Osteoblast (primary cell): ENCODE measurements at regions not wholly inside any gene's neighbourhood (a gene's known extent, or its start where the extent isn't known, plus 50 kb on each side); places are given as distances from the start of the nearest gene placed in this dataset.

Experiments used
- DNase-seq: peaks from one replicate; pipeline ENCODE4 v3.0.0; 2011; ENCODE audit warnings: low spot score, mixed read lengths; ENCODE audit not compliant: insufficient read length; ENCODE audit errors: missing footprints
- H2AFZ ChIP-seq: 2 replicates; pipeline ENCODE4 v1.6.0; 2011; ENCODE audit warnings: mild to moderate bottlenecking, low read length
- H3K27ac ChIP-seq: 2 replicates; pipeline ENCODE4 v1.5.1; 2011; ENCODE audit warnings: mild to moderate bottlenecking, low read depth, low read length, moderate library complexity
- H3K27me3 ChIP-seq: 2 replicates; pipeline ENCODE4 v1.6.0; 2012; ENCODE audit warnings: mild to moderate bottlenecking, control low read depth, inconsistent platforms, low read length, moderate library complexity; ENCODE audit not compliant: insufficient read depth
- H3K36me3 ChIP-seq: 2 replicates; pipeline ENCODE4 v1.5.1; 2011; ENCODE audit warnings: mild to moderate bottlenecking, low read length, control low read depth, moderate library complexity; ENCODE audit not compliant: insufficient read depth
- H3K4me1 ChIP-seq: 2 replicates; pipeline ENCODE4 v1.5.1; 2011; ENCODE audit warnings: mild to moderate bottlenecking, low read length, control low read depth, moderate library complexity; ENCODE audit not compliant: insufficient read depth
- H3K4me2 ChIP-seq: 2 replicates; pipeline ENCODE4 v1.6.0; 2011; ENCODE audit warnings: mild to moderate bottlenecking, low read length; ENCODE audit not compliant: insufficient read depth
- H3K4me3 ChIP-seq: fragments of 200-600 bp; sonication (generic); 3 replicates; pipeline ENCODE4 v1.5.1; 2012; ENCODE audit warnings: mild to moderate bottlenecking, low read length, inconsistent platforms; ENCODE audit not compliant: insufficient read depth
- H3K79me2 ChIP-seq: 2 replicates; pipeline ENCODE4 v1.6.0; 2012; ENCODE audit warnings: mild to moderate bottlenecking, low read length, control low read depth, inconsistent platforms; ENCODE audit not compliant: insufficient read depth
- H3K9me3 ChIP-seq: 2 replicates; pipeline ENCODE4 v1.5.1; 2011; ENCODE audit warnings: low read depth, low read length, control low read depth
- H4K20me1 ChIP-seq: 2 replicates; pipeline ENCODE4 v1.6.0; 2012; ENCODE audit warnings: mild to moderate bottlenecking, low read length, control low read depth; ENCODE audit not compliant: insufficient read depth
- CTCF ChIP-seq: IDR thresholded peaks from 2 replicates; pipeline ENCODE4 v1.5.1; 2011; ENCODE audit warnings: mild to moderate bottlenecking, low read depth, low read length, moderate library complexity; ENCODE audit errors: extremely low read depth

GRCh38 chr10:43930243-43930642, 281.6 kb upstream of the ZNF32 start:
- TF ChIP-seq CTCF: no peak
- H3K27me3 ChIP-seq: no peaks in the 10 kb centered on the region
- H3K27ac ChIP-seq: peak overlapping the region; percentile 87
- H3K4me2 ChIP-seq: no peak overlapping the region
- H3K4me3 ChIP-seq: no peak overlapping the region
- no peaks in the 10 kb centered on the region for H3K36me3 ChIP-seq
- no peaks in the 10 kb centered on the region for H4K20me1 ChIP-seq
- DNase-seq: no peak
- H3K9me3 ChIP-seq: peaks cover 2% of the 10 kb centered on the region
- peaks cover 23% of the 10 kb centered on the region for H3K4me1 ChIP-seq
- H2AFZ ChIP-seq: no peak overlapping the region
- no peaks in the 10 kb centered on the region for H3K79me2 ChIP-seq

- H3K9me3 ChIP-seq: no peaks in the 10 kb centered on the region
- H3K4me3 ChIP-seq: no peak overlapping the region
- no peak for TF ChIP-seq CTCF
- no peak overlapping the region for H3K4me2 ChIP-seq
- no peaks in the 10 kb centered on the region for H4K20me1 ChIP-seq
- H3K27me3 ChIP-seq: no peaks in the 10 kb centered on the region
- H3K4me1 ChIP-seq: peaks cover 23% of the 10 kb centered on the region
- no peaks in the 10 kb centered on the region for H3K79me2 ChIP-seq
- H2AFZ ChIP-seq: no peak overlapping the region
- no peak overlapping the region for H3K27ac ChIP-seq
- H3K36me3 ChIP-seq: no peaks in the 10 kb centered on the region
- DNase-seq: no peak
Observed at GRCh38 chr10:43929122-43929521, 280.4 kb upstream of the ZNF32 start.

GRCh38 chr10:43928425-43928968, 279.8 kb upstream of the ZNF32 start:
- Histone ChIP-seq H3K4me1 (peaks cover 23% of the 10 kb centered on the region), H3K27ac (no peak overlapping the region), H2AFZ (no peak overlapping the region), H3K4me2 (no peak overlapping the region), H4K20me1 (no peaks in the 10 kb centered on the region), H3K79me2 (no peaks in the 10 kb centered on the region), H3K27me3 (no peaks in the 10 kb centered on the region), H3K36me3 (no peaks in the 10 kb centered on the region), H3K9me3 (no peaks in the 10 kb centered on the region), H3K4me3 (no peak overlapping the region)
- no peak for DNase-seq
- no peak for TF ChIP-seq CTCF

- Histone ChIP-seq H3K4me2 (no peak overlapping the region), H4K20me1 (no peaks in the 10 kb centered on the region), H2AFZ (no peak overlapping the region), H3K9me3 (no peaks in the 10 kb centered on the region), H3K27ac (no peak overlapping the region), H3K79me2 (no peaks in the 10 kb centered on the region), H3K4me3 (no peak overlapping the region), H3K36me3 (no peaks in the 10 kb centered on the region), H3K27me3 (no peaks in the 10 kb centered on the region), H3K4me1 (peaks cover 22% of the 10 kb centered on the region)
- no peak for TF ChIP-seq CTCF
- DNase-seq: no peak
Observed at GRCh38 chr10:43926875-43927406, 278.3 kb upstream of the ZNF32 start.
